ENCODE measurements at regions not wholly inside any gene's neighbourhood (a gene's known extent, or its start where the extent isn't known, plus 50 kb on each side); places are given as distances from the start of the nearest gene placed in this dataset.
"Not testable (repeated sequence)": the region's sequence is repeated elsewhere in the genome, so short reads cannot be mapped to it uniquely, and the experiment has no call there.

DNA sequence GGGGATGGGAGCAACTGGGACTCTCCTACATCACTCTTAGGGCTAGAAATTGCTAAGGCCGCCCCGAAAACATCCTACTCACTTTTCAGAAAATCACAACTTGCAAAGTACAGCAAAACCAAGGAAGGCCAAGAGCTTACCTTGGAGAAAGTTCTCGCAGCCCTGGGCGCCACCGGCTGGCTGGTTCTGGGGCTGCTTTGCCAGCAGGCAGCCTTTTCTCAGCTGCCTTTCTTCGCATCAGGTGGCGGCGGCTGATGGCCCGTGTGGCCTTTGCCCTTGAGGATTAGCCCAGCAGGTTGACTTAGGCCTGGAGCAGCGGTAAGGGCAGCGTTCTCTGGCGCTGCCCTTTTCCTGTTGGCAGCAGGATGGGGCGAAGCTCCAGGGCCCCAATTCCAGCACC lies 77.3 kb upstream of the THOC3 start:
- DNase-seq; ATAC-seq; intact Hi-C loops (cut with DNase I): not testable (repeated sequence)

DNA sequence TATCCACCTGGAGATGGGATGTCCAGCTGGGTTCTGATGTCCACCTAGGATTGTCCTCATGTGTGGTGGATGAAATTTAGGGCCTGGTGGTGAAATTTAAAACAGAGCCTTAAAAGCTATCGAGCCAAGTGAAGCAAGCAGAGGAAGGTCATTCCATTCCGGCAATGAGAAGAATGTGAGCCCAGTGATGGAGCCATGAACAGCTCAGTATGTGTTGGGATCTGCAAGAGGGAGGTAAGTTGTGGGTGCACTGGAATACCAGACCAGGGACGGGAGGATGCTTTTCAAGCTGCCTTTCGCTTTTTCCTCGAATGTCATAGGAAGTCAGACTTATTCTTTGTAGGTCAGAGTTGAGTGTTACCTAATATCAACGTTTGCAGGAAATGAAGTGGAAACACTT lies 80.6 kb upstream of the THOC3 start:
- intact Hi-C loops (cut with DNase I); ATAC-seq; DNase-seq: not testable (repeated sequence)

DNA sequence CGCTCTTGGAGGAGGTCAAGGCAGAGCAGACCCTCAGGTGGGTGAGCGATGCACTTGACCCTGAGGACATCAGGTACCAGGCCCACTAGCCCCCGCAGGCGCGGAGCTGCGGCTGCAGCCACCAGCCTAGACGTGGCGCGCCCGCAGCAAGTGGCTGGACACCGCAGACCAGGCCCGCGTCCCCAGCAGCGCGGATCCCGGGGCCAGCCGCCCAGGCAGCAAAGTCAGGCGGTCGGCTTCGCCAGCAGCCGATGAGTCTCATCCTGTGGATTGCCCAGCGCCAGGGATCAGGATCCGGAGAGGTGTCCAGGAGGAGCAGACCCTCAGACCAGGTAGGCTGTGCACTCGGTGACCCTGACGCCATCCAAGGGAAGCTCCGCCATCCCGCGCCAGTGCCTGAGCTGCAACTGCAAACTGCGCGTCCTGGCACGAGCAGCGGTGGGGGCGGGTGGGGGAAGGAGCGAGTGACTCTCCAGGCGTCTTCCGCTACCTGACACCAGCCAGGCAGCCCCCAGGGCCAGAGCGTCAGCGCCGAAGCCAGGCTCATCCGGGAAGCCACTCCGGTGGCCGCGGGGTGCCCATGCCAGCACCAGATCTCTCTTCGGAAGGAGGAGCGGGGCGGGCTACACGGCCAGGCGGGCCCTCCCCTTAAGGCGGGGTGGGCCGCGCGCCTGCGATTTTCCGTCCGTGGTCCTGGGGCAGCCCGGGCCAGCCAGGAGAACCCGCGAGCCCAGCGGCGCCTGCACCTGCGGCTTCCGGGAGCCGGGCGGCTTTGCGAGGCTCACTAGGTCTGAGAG lies 92.6 kb upstream of the THOC3 start:
- DNase-seq; intact Hi-C loops (cut with DNase I): not testable (repeated sequence)
- peak; percentile 88 to 97 for ATAC-seq

DNA sequence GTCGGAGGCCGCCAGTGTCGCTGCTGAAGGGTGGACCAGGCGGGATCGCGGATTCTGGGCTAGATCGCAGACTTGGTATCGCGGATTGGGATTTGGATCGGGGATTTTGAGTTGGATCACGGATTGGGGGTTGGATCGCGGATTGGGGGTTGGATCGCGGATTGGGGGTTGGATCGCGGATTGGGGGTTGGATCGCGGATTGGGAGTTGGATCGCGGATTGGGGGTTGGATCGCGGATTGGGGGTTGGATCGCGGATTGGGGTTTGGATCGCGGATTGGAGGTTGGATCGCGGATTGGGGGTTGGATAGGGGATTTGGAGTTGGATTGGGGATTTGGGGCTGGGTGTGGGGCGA lies 93.1 kb upstream of the THOC3 start:
- intact Hi-C loops (cut with DNase I); ATAC-seq: not testable (repeated sequence)

DNA sequence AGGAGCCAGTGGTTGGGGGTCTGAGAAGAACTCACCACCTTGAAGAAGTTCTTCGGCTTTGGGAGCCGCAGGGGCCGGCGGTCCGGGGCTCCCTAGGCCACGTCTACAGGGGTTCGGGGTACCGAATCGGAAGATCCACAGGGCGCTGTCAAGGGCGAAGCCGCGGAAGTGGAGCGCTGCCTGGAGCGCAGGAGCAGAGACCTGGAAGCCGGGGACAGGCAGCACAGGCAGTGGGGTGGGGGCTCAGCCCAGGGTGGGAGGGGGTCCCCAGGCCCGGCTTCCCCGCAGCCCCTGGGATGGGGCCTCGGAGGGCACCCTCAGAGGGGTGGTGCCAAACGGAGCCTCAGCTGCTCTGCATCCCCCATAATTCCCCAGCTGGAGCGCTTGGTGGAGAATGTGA lies 93.5 kb upstream of the THOC3 start:
- ATAC-seq; DNase-seq; intact Hi-C loops (cut with DNase I): not testable (repeated sequence)

More for the DNA sequence above, 93.1 kb upstream of the THOC3 start:
- DNase-seq: not testable (repeated sequence)

DNA sequence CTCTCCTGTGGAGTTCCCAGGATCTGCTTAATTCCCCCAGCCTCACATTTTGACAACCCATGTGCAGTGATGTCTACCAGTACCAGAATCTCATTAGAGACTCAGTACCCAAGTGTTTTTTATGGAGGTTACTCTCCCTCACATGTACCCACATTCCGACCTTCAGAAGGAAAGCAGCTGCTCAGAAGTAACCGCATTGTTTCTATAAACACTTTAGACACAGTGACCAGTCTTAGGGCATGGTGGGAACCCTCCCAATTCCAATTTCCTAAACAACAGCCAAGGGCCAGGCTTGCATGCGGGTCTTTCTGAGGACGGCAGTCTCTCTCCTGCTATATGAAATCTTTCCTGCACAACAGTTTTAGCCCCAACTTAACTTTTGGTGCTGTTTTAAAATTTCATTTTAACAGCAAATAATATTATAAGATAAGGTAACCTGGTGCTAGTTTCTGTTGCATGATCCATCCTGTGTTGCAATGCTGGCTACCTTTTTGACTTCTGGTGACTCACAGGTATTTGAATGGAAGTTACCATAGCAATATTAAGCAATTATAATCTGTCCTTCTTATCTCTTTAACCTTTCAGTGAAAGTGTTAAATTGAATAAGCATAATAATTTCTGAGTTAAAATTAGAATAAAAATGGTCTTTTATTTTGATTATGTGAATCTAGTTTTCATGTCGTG lies 98.3 kb upstream of the THOC3 start:
- intact Hi-C loops (cut with DNase I); DNase-seq: not testable (repeated sequence)
- peak in 1 of 2 donors; percentile 90 for ATAC-seq

DNA sequence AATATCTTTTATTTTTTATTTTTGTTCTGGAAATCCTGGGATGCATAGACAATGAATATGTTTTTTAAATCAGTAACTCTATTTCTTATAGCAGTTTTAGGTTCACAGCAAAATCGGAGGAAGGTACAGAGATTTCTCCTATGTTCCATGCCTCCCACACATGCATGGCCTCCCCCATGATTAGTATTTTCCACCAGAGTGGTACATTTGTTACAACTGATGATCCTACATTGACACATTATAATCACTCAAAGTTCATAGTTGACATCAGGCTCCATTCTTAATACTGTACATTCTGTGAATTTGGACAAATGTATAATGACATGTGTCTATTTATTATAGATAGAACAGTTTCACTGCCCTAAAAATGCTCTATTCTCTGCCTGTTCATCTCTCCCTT lies 99.0 kb upstream of the THOC3 start:
- DNase-seq; intact Hi-C loops (cut with DNase I); ATAC-seq: not testable (repeated sequence)

DNA sequence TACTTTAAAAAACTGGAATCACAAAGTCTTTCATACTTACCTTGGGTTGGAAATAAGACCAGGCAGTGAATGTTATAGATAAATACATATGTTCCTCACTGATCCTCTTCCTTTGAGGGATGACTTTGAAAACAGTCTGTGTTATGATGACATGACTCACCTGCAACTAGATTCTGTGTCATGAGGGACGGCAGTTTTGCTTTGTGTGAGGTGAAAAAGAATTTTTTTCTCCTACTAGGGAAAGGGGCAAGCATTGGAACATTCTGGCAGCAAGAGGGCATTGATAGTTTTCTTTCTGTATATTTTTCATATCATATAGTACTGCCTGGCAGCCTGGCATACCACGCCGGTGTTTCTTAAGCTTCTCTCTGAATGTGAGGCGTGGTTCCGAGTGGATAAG lies 99.8 kb upstream of the THOC3 start:
- not testable (repeated sequence) for DNase-seq

DNA sequence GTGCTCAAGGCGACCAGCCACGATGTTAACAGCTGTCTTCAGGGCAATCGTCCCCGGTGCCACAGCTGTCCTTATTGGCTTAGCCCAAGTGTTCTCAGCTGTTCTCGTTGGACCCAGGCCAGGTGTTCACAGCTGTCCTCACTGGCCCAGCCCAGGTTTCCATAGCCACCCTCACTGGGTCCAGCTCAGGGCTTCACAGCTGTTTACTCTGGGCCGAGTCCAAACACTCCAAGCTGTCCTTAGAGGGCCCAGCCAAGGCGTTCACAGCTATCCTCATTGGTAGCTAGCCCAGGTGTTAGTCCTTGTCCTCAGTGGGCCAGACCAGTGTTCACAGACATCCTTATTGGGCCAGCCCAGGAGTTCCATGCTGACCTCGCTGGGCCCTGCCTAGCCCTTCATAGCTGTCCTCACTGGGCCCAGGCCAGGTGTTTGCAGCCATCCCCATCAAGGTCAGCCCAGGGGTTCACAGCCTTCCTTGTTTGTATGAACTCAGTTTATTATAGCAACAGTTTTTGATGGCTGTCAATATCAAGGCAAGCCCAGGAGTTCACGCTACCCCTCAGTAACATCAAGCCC lies 106.0 kb upstream of the THOC3 start:
- intact Hi-C loops (cut with DNase I); DNase-seq; ATAC-seq: not testable (repeated sequence)

More for the DNA sequence above, 99.8 kb upstream of the THOC3 start:
- intact Hi-C loops (cut with DNase I); ATAC-seq: not testable (repeated sequence)

DNA sequence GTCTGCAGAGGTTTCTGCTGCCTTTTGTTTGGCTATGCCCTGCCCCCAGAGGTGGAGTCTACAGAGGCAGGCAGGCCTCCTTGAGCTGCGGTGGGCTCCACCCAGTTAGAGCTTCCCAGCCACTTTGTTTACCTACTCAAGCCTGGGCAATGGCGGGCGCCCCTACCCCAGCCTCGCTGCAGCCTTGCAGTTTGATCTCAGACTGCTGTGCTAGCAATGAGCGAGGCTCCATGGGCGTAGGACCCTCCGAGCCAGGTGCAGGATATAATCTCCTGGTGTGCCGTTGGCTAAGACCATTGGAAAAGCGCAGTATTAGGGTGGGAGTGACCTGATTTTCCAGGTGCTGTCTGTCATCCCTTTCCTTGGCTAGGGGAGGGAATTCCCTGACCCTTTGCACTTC lies 115.6 kb upstream of the THOC3 start:
- ATAC-seq; intact Hi-C loops (cut with DNase I); DNase-seq: not testable (repeated sequence)

DNA sequence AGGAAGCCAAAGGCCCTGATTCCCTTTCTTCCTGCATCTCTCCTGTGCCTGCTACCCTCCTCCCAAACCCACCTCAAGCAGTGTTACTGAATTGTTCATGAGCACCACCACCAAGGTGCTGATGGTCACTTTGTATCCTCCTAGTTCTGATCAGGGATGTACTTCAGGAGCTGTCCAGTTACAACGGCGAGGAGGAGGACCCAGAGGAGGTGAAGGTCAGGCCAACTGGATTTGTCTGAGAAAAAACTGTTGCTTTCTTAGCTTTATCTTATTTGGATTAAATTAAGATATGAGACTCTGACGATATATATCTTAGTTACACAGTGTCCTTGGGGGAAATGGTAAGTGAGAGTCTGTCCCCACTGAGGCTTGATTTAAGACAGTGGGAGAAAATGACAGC lies 135.0 kb upstream of the THOC3 start:
- ATAC-seq; intact Hi-C loops (cut with DNase I); DNase-seq: not testable (repeated sequence)

DNA sequence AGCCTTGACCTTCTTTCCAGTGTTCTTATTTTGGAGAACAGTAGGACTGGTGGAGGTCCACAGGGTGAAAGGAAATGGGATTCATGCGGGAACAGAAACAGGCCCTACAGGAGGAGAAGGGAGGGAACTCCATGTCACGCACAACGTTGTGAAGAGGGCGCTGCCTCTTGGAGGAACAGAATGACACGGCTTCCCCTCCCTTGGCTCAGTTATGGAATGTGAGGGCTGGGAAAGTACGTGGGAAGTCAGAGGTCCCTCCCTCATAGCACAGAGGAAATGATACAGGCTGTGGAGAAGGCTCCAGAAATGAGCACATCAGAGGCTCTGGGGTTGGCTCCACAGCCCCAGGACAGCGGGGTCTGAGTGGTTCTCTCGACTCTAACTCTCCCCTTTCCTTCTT lies 125.3 kb upstream of the SIMC1 start:
- intact Hi-C loops (cut with DNase I); DNase-seq: not testable (repeated sequence)
- peak in 1 of 2 donors; percentile 65 for ATAC-seq

DNA sequence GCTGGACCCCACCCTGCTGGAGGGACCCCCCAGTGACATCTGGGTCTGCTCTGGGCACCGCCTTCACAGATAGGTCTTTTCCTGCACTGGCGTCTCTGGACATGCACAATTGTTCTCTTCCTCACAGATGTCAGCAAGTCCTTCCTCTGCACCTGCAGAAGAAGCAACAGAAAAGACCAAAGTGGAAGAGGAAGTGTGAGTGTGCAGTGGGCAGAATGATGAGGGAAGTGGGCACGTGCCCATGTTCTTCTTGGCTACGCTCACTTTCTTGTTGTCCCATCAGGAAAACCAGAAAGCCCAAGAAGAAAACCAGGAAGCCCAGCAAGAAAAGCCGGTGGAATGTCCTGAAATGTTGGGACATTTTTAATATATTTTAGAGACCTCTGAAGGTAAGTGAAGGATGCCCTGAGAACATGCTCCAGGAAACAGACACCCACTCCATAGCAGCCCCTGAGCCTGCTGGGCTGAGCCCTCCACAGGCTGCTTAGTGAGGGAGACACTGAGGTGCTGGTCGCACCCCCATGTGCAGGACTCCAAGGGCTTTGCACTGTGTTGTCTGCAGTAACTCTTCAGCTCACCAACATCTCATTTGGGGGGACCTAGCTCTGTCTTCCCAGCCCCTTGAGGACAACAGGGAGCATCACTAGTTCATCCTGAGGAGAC lies 124.4 kb upstream of the SIMC1 start:
- DNase-seq; ATAC-seq; intact Hi-C loops (cut with DNase I): not testable (repeated sequence)

DNA sequence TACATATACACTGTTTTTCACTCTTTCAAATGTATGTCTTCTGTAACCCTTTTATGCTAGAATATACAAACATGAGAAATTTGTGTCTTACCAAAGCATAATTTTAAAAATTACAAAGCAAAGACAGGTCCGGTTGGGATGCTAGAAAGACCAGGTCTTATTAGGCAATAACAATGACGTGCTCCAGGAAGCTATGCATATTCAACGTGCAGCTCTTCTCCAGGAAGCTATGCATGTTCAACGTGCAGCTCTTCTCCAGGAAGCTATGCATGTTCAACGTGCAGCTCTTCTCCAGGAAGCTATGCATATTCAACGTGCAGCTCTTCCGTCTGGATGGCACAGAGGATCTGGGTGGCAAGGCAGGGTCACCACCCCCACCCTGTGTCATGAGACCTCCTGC lies 123.4 kb upstream of the SIMC1 start:
- DNase-seq; ATAC-seq; intact Hi-C loops (cut with DNase I): not testable (repeated sequence)

DNA sequence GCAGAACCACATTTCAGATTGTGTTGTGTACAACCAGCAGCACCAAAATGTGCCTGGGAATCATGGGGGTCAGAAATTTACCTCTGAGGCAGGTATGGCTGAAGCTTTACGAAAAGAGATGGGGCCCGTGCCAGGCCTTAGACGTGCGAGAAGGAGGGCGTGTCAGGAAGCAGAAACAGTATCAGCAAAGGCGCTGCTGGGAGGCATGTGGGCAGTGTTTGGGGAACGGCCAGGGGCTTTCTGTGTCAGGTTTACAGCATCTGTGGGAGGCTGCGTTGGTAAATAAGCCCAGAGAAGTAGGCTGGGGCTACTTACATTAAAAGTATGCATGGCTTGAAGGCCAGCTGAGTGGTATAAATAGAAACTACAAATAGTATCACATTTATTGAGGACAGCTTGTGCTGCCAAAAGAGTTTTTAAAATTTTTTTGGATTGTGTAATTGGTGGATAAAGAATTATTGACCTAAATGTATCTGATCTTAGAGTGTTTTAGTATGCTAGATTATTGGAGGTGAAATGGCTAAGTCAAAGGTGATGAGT lies 120.5 kb upstream of the SIMC1 start:
- intact Hi-C loops (cut with DNase I); DNase-seq: not testable (repeated sequence)
- ATAC-seq: peak in 1 of 2 donors; percentile 76

DNA sequence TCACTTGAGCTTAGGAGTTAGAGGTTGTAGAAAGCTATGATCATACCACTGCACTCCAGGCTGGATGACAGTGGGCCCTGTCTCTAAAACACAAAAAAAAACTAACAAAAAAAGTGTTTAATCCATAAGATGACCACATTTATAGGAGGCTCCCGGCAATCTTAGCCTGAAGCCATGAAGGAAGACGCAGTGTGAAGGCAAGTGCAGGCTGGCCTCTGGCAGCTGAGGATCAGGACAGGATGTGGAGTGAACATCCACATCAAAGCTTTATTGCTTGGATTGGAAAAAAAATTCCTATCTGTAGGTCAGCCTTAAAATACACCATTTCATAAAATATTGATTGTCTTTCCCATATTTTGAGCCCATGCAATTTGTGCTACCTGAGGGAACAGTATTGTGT lies 115.9 kb upstream of the SIMC1 start:
- ATAC-seq; intact Hi-C loops (cut with DNase I); DNase-seq: not testable (repeated sequence)

DNA sequence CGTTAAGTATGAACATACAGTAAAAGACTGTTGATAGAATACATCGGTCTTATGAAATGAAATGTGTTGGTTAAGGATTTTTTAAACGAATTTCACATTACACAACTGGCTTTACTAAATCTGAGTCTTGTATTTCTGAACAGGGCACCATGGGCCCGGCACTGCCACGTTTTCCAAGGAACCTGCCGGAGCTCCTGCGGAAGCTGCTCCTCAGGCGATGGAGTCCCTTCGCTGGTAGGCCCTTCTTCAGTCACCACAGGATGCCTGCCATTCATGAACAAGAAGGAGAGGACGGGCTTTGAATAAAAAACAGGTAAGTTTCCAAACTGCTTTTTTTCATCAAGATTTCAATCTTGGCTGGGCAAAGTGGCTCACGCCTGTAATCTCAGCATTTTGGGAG lies 114.1 kb upstream of the SIMC1 start:
- DNase-seq; ATAC-seq; intact Hi-C loops (cut with DNase I): not testable (repeated sequence)

DNA sequence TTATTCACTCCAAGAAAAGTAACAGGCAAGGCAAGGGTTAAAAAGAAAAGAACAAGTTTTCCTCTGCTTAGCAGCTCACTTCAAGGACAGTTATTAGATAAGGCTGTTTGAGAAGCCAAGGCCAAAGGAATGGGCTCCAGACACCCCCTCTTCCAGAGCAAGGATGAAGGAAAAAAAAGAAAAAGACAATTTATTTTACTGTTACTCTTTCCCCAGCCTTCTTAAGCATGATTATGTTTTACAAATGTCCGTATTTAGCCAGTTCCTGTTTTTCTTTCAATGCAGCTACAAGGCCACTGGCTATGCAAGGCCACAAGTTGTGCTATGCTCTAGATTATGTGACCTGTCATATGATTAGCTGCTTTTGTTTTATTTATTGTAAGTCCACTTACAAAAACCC lies 106.5 kb upstream of the SIMC1 start:
- DNase-seq (no peak), ATAC-seq (no peak)
- intact Hi-C loops (cut with DNase I): no loop called here
